RPMI7951 (cell line): ENCODE measurements at regions not wholly inside any gene's neighbourhood (a gene's known extent, or its start where the extent isn't known, plus 50 kb on each side); places are given as distances from the start of the nearest gene placed in this dataset.
"Not testable (repeated sequence)": the region's sequence is repeated elsewhere in the genome, so short reads cannot be mapped to it uniquely, and the experiment has no call there.

ENCODE experiments used
- DNase-seq: peaks from one replicate; pipeline ENCODE4 v3.0.0-alpha.2; 2012; ENCODE audit warnings: low read depth

DNA sequence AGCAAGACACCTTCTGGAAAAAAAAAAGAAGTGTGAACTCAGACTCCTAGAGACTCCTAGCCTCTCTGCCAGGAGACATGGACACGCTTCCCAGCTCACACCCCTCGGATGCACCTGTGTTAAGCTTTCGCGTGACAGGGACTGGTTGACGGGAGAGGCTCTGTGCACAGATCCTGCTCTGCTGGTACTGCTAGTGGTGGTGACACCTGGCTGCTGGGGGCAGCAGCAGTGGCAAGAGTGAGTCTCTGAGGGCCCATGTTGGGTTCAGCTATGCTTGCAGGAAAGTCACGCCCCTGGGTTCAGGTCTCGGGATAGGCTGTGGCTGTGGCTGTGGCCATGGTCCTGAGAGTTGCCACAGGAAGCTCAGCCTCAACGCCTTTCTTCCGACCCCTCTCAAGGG is 81.1 kb downstream of the XRCC2 start:
- DNase-seq: no peak

DNA sequence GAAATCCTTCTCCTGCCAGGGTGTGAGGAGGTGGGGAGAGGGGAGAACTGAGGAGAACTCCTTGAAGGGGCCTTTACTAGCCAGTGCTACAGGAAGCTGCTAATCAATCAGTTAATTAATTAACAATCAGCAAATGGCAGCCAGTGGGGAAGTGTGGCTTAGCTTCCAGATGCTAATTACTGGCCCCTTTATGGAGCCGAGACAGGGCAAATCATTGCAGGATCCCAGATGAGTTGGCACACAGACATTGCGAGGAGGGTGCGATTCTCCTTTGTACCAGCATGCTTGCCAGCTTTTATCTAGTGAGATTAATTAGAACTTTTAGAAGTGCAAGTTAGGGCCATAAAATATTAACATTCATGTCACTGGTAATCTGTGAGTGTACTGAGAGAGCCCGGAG is 84.0 kb downstream of the XRCC2 start:
- no peak for DNase-seq

DNA sequence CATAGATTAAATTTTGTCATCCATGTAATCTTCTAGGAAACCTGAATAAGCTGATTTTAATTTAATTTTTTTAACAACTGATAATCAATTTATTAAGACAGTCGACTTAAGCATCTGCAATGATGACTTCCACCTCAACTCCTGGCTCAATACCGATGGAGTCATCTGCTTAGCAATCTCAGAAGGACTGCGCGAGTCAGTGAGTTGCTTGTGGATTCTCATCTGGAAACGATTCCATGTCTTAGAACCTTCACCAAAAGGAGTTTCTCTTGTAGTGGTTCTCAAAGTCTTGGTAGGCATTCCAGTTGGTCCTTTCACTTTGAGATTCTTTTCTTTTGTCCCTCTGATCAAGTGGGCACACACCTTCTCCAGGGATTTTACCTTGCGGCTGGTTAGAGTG is 85.5 kb downstream of the XRCC2 start:
- DNase-seq: no peak

DNA sequence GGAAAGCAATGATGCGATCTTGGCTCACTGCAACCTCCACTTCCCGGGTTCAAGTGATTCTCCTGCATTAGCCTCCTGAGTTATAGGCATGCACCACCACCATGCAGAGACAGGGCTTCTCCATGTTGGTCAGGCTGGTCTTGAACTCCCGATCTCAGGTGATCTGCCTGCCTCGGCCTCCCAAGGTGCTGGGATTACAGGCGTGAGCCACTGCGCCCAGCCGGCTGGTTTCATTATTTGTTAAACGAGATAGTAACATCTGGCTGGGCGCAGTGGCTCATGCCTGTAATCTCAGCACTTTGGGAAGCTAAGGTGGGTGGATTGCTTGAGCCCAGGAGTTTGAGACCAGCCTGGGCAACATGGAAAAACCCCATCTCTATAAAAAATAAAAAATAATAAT is 86.1 kb downstream of the XRCC2 start:
- not testable (repeated sequence) for DNase-seq

DNA sequence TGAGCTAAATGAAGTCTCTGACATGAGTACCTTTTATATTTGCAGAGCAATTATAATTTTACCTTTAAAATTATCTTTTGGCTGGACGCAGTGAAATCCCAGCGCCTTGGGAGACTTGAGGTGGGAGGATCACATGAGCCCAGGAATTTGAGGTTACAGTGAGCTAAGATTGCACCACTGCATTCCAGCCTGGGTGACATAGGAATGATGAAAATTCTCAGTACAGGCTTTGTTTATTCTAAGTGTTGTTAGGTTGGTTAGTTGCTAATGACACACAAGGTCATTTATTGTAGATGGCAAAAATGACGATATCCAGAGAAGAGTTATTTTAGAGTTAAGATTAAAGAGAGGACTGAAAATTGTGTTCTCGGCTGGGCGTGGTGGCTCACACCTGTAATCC is 87.6 kb downstream of the XRCC2 start:
- peak; percentile 42 for DNase-seq

DNA sequence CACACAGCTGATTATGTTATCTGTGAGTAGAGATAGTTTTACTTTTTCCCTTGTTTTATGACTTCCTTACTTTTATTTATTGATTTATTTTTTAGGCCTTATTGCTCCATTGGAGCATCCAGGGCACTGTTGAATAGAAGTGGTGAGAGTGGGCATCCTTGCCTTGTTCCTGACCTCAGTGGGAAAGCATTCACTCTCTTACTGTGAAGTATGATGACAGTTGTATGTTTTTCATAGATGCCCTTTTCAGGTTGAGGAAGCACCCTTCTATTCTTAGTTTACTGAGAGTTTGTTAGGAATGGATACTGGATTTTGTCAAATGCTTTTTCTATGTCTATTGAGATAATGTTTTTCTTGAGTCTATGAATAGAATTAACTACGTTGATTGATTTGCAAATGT is 88.6 kb downstream of the XRCC2 start:
- DNase-seq: no peak

DNA sequence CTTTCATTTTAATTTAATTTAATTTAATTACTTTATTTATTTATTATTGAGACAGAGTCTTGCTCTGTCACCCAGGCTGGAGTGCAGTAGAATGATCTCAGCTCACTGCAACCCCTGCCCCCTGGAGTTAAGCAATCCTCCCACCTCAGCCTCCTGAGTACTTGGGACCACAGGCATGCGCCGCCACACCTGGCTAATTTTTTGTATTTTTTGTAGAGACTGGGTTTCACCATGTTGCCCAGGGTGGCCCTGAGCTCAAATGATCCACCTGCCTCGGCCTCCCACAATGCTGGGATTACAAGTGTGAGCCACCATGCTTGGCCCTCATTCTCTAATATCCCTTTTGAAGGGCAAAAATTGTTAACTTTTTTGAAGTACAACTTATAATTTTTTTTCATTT is 92.9 kb downstream of the XRCC2 start:
- DNase-seq: no peak

DNA sequence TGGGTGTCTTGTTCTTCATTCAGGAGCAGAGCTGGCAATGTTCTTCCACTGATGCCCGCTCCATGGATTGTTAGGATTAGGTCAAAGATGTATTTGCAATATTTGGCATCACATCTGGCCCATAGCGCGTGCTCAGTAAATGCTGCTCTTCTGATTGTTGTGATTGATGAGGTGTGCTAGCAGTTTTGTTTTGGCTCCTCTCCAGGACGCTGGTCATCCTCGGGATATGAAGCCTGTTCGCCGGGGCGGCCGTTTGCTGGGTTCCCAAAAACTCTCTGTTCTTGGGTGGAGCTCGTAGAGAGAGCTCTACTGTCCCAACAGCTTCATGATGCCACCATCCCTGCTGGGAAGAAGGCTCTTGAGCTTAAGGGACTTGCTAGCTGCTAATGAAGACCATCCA is 96.9 kb downstream of the XRCC2 start:
- no peak for DNase-seq

DNA sequence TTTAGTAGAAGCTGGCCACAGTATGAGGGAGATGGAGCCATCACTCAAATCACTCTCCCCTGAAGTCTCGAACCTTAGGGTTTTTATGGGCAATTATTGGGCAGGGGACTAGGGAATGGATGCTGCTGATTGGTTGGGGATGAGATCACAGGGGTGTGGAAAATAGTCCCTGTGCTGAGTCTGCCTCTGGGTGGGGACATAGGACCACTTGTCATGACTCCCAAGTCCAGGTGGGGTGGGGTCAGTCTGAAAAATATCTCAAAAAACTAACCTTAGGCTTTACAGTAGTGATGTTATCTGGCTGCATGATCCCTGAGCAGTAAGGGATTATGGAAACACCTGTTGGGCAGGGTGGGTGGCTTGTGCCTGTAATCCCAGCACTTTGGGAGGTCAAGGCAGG is 98.6 kb downstream of the XRCC2 start:
- DNase-seq: no peak

DNA sequence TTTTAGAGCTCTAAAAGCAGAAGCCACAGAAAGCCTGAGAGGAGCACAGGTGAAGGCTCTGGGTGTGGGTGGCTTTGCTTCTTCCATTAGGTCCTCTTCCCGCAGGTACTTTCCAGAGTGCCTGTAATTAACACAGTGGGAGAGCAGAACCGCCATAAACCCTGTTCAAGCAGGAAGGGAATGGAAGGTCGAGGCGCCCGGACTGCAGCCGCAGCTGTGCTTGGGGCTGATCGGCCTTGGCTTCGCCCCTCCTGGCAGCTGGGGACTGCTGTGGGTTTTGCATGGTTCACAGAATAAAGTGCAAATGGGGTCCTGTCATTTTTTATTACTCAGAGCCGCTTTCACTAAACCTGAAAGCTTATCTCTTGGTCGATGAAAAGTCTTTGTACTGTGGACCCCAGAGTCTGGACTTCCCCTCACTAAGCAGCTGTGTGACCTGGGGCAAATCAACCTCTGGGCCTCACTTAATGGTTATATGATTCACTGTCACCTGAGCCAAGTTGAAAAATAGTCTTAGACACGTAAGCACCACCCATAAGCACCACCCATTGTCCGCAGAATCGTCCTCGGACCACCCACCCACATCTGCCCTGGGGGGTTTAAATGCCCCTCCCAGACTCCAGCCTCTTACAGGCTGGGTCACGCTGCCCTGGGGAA is 100.9 kb downstream of the XRCC2 start:
- peak; percentile 49 for DNase-seq

DNA sequence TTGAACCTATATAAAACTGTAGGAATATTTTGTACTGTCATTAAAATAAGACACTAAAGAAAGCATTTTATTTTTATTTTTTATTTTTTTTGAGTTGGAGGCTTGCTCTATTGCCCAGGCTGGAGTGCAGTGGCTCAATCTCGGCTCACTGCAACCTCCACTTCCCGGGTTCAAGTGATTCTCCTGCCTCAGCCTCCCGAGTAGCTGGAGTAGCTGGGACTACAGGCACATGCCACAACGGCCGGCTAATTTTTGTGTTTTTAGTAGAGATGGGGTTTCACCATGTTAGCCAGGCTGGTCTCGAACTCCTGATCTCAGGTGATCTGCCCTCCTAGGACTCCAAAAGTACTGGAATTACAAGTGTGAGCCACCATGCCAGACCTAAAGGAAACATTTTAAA is 102.8 kb downstream of the XRCC2 start:
- DNase-seq: not testable (repeated sequence)

DNA sequence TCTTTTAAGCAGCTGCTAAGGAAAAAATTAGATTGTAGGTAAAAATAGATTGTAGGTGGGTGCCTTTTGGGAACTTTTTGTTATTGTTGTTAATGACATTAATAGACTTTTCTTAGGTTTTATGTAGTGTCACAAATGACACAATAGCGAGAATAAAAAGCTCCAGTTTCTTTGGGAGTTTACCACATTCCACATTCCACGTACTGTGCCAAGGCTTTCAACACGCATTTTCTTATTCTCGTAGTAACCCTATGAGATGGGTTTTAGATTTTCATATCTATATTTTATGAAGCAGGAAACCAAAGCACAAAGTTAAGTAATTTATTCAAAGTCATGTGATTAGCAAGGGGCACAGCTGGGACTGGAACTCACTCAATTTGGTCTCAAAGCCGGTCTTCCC is 103.8 kb downstream of the XRCC2 start:
- no peak for DNase-seq

DNA sequence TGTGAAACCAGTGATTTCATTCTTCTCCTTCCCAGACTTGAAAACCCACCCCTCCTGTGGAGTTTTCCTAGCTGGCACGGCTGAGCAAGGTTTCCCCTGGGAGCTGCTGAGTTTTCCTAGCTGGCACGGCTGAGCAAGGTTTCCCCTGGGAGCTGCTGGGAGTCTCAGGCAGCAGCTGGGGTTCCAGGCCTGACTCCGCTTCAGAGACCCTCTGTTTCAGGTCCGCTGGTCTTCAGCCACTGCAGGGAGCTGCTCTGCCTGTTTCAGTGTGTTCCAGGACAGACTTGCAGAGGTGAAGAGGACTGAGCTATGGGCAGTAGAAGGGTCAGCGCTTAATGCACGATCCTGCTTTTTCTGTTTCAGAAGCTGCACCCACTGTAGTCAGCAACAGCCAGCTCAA is 104.9 kb downstream of the XRCC2 start:
- DNase-seq: no peak

DNA sequence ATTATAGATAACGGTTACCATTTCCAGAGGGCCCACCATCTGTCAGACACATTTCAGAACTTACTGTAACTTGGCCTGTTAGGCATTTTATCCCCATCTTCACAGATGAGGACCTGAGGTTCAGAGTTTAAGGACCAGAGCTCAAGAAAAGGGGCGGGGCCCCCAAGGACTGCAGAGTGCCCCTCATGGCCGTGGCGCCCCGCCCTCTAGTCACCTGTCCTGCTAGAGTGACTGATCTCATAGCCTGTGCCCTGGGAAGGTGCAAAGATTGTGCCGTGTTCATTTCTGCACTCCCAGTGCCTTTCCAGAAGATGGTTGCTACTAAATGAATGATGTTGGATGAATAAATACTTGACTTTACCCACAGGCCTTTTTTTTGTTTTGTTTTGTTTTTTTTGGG is 107.0 kb downstream of the XRCC2 start:
- no peak for DNase-seq

DNA sequence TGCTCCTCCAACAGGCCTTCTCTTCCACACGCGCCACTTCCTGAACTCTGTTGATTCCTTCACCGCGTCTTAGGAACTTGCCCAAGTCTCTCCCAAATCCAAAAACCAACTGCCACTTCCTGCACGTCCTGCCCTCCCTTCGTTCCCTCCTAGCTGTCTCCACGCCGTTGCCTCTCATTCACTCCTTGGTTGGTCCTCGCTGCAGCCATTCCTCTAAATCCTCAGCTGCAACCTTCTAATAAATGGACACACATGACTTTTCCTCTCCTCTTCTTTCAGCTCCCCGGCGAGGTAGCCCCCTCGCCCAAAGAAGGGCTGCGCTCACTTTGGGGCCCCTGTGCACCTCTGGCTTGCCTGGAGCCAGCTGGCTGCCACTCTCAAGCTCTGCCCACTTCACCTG is 110.2 kb downstream of the XRCC2 start:
- DNase-seq: no peak

DNA sequence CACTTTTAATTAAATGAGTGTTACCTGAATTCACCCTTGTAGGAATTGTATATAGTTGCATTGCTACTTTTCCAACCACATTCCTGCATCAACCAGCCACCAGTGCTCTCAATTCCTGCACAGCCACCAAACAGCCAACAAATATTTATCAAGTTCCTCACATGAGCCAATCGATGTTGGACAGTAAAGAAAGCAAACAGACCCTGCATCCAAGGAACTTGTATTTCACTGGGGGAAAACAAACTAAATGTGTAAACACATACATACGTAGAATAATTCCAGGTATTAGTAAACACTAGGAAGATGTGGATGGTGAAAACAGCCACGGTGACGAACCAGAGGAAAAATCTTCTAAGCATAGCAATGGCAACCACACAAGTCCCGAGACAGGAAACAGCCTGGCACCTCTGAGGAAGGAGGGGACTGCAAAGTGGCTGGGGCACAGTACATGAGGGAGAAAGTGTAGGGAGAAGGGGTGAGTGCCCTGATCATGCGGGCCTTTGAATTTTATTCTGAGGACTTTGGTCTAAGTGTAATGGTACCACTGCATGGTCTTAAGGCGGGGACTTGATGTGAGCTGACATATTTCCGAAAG is 111.2 kb downstream of the XRCC2 start:
- no peak for DNase-seq

DNA sequence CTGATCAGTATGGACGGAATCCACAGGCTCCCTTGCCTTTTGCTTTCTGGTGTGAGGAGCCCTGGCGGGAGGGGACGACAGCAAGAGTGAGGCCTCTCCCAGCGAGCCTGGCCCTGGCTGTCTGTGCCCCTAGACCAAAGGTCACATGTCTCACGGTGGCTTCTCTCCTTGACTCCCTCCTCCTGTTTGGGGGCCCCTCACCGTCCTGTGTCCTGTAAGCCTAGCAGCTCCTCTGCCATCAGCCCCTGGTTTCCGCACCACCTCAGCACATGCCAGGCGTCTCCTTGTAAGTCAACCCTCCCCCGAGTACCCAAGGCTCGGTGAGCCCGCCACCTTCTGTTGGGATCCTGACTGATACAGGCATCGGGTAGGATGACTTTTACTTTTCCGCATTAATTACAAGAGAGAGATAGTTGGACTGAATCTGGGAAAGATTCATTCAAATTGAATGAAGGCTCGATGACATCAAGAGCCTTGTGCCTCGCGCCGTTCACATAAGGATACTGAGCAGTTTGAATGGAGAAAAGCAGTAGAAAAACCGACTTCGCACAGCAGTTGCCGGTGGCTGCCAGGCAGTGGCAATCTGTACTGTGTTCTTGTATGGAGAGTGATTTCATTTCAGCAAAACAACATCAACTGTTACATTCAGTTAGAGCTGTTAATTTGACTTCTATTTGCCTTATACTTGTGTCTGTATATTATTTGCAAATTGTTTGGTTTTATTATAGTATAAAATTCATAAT is 119.8 kb downstream of the XRCC2 start:
- no peak for DNase-seq

DNA sequence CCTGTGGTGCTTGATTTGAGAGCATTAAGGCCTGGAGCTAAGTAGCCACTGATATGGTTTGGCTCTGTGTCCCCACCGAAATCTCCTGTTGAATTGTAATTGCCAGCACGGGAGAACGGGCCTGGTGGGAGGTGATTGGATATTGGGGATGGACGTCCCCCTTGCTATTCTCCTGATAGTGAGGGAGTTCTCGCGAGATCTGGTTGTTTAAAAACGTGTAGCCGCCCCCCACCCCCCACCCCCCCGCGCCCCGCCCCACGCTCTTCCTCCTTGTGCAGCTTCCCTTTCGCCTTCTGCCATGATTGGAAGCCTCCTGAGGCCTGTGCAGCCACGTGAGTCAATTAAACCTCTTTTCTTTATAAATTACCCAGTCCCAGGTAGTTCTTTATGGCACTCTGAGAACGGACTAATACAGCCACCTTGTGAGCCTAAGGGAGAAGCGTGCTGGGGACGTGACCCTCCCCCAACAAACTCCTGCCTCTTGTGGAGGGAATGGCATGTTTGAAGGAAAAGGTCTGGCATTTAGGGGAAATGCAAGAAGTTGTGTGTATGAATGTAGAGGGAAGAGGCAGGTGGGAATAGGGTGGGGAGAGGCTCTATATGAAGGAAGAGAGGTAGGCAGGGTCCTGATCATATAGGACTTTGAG is 118.0 kb upstream of the KMT2C start:
- DNase-seq: no peak

DNA sequence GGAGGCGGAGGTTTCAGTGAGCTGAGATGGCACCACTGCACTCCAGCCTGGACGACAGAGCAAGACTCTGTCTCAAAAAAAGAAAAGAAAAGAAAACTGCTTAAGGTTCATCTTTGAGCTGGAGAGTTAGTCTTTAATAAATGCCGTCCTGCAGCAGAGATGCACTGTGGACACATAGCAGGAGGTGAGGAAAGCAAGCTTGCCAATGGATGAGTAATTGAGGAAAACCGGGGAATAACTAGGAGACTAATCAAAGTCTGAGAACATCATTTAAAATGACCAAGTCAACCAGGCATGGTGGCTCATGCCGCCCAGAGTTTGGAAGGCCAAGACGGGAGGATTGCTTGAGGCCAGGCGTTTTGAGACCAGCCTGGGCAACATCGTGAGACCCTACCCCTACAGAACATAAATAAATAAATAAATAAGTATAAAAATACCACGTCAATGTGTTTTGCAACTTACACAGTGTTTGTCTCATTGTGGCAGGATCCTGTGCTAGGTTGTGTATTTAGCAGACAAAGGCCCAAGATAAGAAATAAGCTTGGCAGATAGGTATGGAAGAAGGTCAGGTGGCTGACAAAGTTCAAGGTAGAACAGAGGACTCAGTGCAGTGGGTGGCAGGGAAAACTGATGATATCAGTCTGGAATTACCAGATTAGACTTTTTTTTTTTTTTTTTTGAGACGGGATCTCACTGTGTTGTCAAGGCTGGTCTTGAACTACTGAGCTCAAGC is 115.7 kb upstream of the KMT2C start:
- DNase-seq: no peak

DNA sequence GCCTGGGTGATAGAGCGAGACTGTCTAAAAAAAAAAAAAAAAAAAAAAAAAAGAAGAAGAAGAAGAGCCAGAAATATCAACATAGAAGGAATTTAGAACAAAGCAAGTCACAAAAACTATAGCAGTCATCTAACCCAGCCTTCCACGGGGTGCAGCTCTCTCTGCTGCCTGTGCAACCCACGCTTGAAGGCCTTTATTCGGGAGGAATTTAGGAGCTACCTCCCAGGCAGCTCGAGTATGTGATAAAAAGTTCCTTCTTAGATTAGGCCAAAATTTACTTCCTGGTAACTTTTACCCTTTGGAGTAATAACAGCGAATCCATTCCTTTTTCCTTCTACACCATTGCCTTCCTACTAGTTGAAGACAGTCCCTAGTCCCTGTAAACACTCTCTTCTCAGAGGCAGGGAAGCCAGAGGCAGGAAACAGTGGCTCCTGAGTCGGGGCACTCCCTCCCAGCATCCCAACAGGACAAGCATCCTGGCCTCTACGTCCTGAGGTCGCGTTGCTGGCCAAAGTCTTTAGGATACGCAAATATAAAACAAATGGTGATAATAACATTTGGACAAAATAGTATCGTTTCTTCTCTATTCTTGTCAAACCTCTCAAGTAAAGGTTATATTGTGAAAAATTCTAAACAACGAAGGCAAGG is 109.3 kb upstream of the KMT2C start:
- DNase-seq: no peak

DNA sequence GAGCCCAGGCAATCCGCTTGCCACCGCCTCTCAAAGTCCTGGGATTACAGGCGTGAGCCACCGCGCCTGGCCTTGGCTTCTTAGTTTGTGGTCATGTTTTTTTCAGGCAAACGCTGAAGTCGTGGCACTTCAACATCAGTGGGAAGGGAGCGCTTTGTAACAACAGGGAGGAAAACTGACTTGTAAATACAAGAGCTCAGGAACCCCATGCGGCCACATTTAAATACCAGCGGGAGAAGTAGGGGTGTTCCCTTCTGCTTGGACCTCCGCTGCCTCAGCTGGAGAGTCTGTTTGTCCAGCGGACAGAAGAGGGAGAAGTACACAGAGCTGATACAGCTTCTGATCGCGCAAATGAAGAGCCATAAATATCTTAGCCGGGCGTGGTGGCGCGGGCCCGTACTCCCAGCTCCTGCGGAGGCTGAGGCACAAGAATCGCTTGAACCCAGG is 108.7 kb upstream of the KMT2C start:
- DNase-seq: no peak

DNA sequence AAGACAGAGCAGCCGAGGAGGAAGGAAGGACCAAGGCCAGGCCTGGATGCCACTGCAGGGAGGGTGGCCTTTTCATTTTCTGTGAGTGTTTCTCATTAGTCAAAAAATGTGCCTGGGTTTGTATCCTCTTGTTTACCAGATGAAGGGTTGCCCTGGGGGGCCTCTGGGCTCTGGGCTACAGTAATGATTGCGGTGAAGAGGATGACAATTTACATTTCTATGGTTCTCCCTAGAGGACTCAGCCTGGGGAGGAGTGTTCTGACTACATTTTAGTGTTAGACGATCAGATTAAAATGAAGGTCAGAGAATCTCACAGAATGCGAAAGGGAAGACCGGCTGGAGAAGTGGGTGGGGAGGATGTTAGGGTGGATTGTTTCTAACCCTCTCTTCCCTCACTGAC is 108.0 kb upstream of the KMT2C start:
- DNase-seq: peak; percentile 4
